Astrocyte (in vitro differentiated cells and primary cell): ENCODE measurements at regions not wholly inside any gene's neighbourhood (a gene's known extent, or its start where the extent isn't known, plus 50 kb on each side); places are given as distances from the start of the nearest gene placed in this dataset.
"Not testable (repeated sequence)": the region's sequence is repeated elsewhere in the genome, so short reads cannot be mapped to it uniquely, and the experiment has no call there.

ENCODE experiments used
- DNase-seq: peaks from one replicate; pipeline ENCODE4 v3.0.0-alpha.2; 2010; ENCODE audit warnings: low read depth
- FAIRE-seq: peaks from 2 replicates; lab custom pipeline; 2011; peaks lifted over from hg19 to GRCh38; lab: Jason Lieb, UNC
- H2AFZ ChIP-seq: 2 replicates; pipeline ENCODE4 v1.6.0; 2012; ENCODE audit warnings: low read depth, low read length, inconsistent platforms
- H3K27ac ChIP-seq: 2 replicates; pipeline ENCODE4 v1.5.1; 2011; ENCODE audit warnings: low read depth, low read length, inconsistent platforms
- H3K27me3 ChIP-seq: 2 replicates; pipeline ENCODE4 v1.6.0; 2011; ENCODE audit warnings: low read length, inconsistent platforms; ENCODE audit not compliant: insufficient read depth
- H3K36me3 ChIP-seq: 2 replicates; pipeline ENCODE4 v1.5.1; 2011; ENCODE audit warnings: low read length, inconsistent platforms; ENCODE audit not compliant: insufficient read depth
- H3K4me1 ChIP-seq: 2 replicates; pipeline ENCODE4 v1.5.1; 2011; ENCODE audit warnings: low read length, inconsistent platforms; ENCODE audit not compliant: insufficient read depth
- H3K4me2 ChIP-seq: 2 replicates; pipeline ENCODE4 v1.6.0; 2012; ENCODE audit warnings: low read length, inconsistent platforms
- H3K4me3 ChIP-seq: 2 replicates; pipeline ENCODE4 v1.5.1; 2011; ENCODE audit warnings: low read depth, mild to moderate bottlenecking, low read length, inconsistent platforms; ENCODE audit not compliant: insufficient read depth
- H3K79me2 ChIP-seq: 2 replicates; pipeline ENCODE4 v1.6.0; 2012; ENCODE audit warnings: mild to moderate bottlenecking, low read length, inconsistent platforms; ENCODE audit not compliant: insufficient read depth
- H3K9ac ChIP-seq: 2 replicates; pipeline ENCODE4 v1.6.0; 2012; ENCODE audit warnings: mild to moderate bottlenecking, low read length, inconsistent platforms
- H3K9me3 ChIP-seq: 2 replicates; pipeline ENCODE4 v1.5.1; 2012; ENCODE audit warnings: low read depth, mild to moderate bottlenecking, low read length, inconsistent platforms; ENCODE audit not compliant: insufficient read depth
- H4K20me1 ChIP-seq: 2 replicates; pipeline ENCODE4 v1.6.0; 2012; ENCODE audit warnings: low read length, inconsistent platforms; ENCODE audit not compliant: insufficient read depth
- H3K27ac Mint-ChIP-seq: one replicate; pipeline ENCODE4 v1.8.0; 2021; ENCODE audit warnings: mild to moderate bottlenecking, mixed read lengths; ENCODE audit not compliant: unreplicated experiment
- H3K27me3 Mint-ChIP-seq: one replicate; pipeline ENCODE4 v1.8.0; 2021; ENCODE audit warnings: low read depth, mixed read lengths; ENCODE audit not compliant: unreplicated experiment
- H3K36me3 Mint-ChIP-seq: one replicate; pipeline ENCODE4 v1.8.0; 2021; ENCODE audit warnings: low read depth, mixed read lengths; ENCODE audit not compliant: unreplicated experiment
- H3K4me1 Mint-ChIP-seq: one replicate; pipeline ENCODE4 v1.8.0; 2021; ENCODE audit warnings: low read depth, mixed read lengths; ENCODE audit not compliant: unreplicated experiment
- H3K4me3 Mint-ChIP-seq: one replicate; pipeline ENCODE4 v1.8.0; 2021; ENCODE audit warnings: mild to moderate bottlenecking, moderate library complexity, mixed read lengths; ENCODE audit not compliant: unreplicated experiment
- H3K9me3 Mint-ChIP-seq: one replicate; pipeline ENCODE4 v1.8.0; 2021; ENCODE audit warnings: mild to moderate bottlenecking, mixed read lengths; ENCODE audit not compliant: unreplicated experiment
- EZH2 ChIP-seq: IDR thresholded peaks from 2 replicates; pipeline ENCODE4 v1.6.1; 2012; ENCODE audit warnings: mild to moderate bottlenecking, low read length, inconsistent platforms; ENCODE audit not compliant: insufficient read depth
- TF ChIP-seq, protein P1 (sequence below): IDR thresholded peaks from 2 replicates; pipeline ENCODE4 v1.5.1; 2011; ENCODE audit warnings: low read depth, mild to moderate bottlenecking, inconsistent platforms, low read length, moderate library complexity; ENCODE audit not compliant: insufficient read depth

DNA sequence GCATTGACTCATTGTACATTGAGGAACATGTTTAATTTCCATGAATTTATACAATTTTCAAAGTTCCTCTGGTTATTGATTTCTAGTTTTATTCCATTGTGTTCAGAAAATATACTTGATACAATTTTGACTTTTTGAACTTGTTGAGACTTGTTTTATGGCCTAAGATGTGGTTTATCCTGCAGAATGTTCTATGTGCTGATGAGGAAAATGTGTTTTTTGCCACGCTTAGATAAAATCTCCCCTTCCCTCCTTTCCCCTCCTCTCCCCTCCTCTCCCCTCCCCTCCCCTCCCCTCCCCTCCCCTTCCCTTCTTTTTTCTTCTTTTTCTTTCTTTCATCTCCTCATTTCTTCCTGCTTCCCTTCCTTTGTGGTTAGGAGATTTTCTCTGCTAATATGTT, 470.8 kb upstream of the MAP3K7 start:
- Mint-ChIP-seq H3K36me3 (no peaks in the 10 kb centered on the region), H3K9me3 (peaks cover 2% of the 10 kb centered on the region), H3K27me3 (peaks cover 4% of the 10 kb centered on the region), H3K27ac (no peak overlapping the region), H3K4me3 (no peak overlapping the region), H3K4me1 (no peaks in the 10 kb centered on the region)
- no peak overlapping the region for H3K27ac ChIP-seq
- TF ChIP-seq, protein P1, sequence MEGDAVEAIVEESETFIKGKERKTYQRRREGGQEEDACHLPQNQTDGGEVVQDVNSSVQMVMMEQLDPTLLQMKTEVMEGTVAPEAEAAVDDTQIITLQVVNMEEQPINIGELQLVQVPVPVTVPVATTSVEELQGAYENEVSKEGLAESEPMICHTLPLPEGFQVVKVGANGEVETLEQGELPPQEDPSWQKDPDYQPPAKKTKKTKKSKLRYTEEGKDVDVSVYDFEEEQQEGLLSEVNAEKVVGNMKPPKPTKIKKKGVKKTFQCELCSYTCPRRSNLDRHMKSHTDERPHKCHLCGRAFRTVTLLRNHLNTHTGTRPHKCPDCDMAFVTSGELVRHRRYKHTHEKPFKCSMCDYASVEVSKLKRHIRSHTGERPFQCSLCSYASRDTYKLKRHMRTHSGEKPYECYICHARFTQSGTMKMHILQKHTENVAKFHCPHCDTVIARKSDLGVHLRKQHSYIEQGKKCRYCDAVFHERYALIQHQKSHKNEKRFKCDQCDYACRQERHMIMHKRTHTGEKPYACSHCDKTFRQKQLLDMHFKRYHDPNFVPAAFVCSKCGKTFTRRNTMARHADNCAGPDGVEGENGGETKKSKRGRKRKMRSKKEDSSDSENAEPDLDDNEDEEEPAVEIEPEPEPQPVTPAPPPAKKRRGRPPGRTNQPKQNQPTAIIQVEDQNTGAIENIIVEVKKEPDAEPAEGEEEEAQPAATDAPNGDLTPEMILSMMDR, result no peak
- TF ChIP-seq EZH2, result no peak
- no peak overlapping the region for H3K4me2 ChIP-seq
- FAIRE-seq (no peak), DNase-seq (no peak)
- no peak overlapping the region for H2AFZ ChIP-seq
- no peaks in the 10 kb centered on the region for H3K79me2 ChIP-seq
- no peak overlapping the region for H3K9ac ChIP-seq
- no peaks in the 10 kb centered on the region for H3K36me3 ChIP-seq
- H3K4me3 ChIP-seq, result no peak overlapping the region
- no peaks in the 10 kb centered on the region for H3K9me3 ChIP-seq
- no peaks in the 10 kb centered on the region for H4K20me1 ChIP-seq
- no peaks in the 10 kb centered on the region for H3K4me1 ChIP-seq
- H3K27me3 ChIP-seq, result no peaks in the 10 kb centered on the region

- no peaks in the 10 kb centered on the region for H3K27me3 ChIP-seq
- TF ChIP-seq, protein P1, result no peak
- no peak for TF ChIP-seq EZH2
- H3K4me3 ChIP-seq, result no peak overlapping the region
- H3K27ac ChIP-seq, result no peak overlapping the region
- H3K4me2 ChIP-seq, result no peak overlapping the region
- FAIRE-seq (no peak), DNase-seq (no peak)
- H3K4me1 ChIP-seq, result no peaks in the 10 kb centered on the region
- H3K79me2 ChIP-seq, result no peaks in the 10 kb centered on the region
- H3K4me3 Mint-ChIP-seq, result no peak overlapping the region
- peaks cover 4% of the 10 kb centered on the region for H3K27me3 Mint-ChIP-seq
- no peaks in the 10 kb centered on the region for H4K20me1 ChIP-seq
- no peaks in the 10 kb centered on the region for H3K36me3 Mint-ChIP-seq
- no peak overlapping the region for H3K27ac Mint-ChIP-seq
- no peaks in the 10 kb centered on the region for H3K36me3 ChIP-seq
- H2AFZ ChIP-seq, result no peak overlapping the region
- H3K9me3 ChIP-seq, result no peaks in the 10 kb centered on the region
- peaks cover 2% of the 10 kb centered on the region for H3K9me3 Mint-ChIP-seq
- H3K4me1 Mint-ChIP-seq, result no peaks in the 10 kb centered on the region
- no peak overlapping the region for H3K9ac ChIP-seq
These were observed 469.1 kb upstream of the MAP3K7 start for GRCh38 chr6:91055959-91056358.

GRCh38 chr6:91052473-91053450, 465.9 kb upstream of the MAP3K7 start:
- not testable (repeated sequence) for H3K27ac ChIP-seq, H3K4me2 ChIP-seq, FAIRE-seq, H3K4me1 ChIP-seq, H3K9ac ChIP-seq, DNase-seq, H3K36me3 Mint-ChIP-seq, H2AFZ ChIP-seq, H3K4me3 ChIP-seq, H4K20me1 ChIP-seq, H3K4me3 Mint-ChIP-seq, H3K4me1 Mint-ChIP-seq, H3K27me3 Mint-ChIP-seq, H3K27me3 ChIP-seq, H3K27ac Mint-ChIP-seq, H3K9me3 ChIP-seq, H3K9me3 Mint-ChIP-seq, H3K79me2 ChIP-seq, H3K36me3 ChIP-seq
